ENCODE measurements at regions not wholly inside any gene's neighbourhood (a gene's known extent, or its start where the extent isn't known, plus 50 kb on each side); places are given as distances from the start of the nearest gene placed in this dataset.

DNA sequence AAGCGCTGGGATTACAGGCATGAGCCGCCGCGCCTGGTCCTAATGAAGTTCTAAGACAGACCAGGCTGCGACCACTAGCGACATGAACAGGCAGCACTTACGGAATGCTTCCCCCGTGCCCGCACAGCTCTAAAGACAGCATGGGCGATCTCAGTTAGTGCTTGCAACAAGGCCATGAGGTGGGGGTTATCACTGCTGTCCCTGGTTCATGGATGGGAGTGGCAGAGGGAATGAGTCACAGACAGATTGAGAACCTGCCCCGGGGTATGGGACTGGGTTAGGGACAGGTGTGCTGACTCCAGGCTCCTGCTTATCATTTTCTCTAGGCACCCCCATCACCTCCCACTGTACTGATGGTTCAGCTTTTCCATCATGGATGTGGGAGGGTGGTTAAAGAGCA is 160.9 kb downstream of the VRK1 start:
- Histone ChIP-seq H3K27me3 (ENCODE audit: insufficient read depth, poor library complexity, severe bottlenecking) (no peaks in the 10 kb centered on the region), H3K4me3 (replicated peaks; ENCODE audit: insufficient read depth, low read length) (no peak overlapping the region), H3K27ac (replicated peaks) (no peak overlapping the region)
- no peak for DNase-seq (ENCODE audit: low read depth in 1 of 2, low spot score in 1 of 2)
- TF ChIP-seq GABPA (IDR thresholded peaks at IDR 0.05; ENCODE audit: low read depth) (no peak), CTCF (IDR thresholded peaks at IDR 0.05; ENCODE audit: insufficient read depth, low read length) (no peak)

DNA sequence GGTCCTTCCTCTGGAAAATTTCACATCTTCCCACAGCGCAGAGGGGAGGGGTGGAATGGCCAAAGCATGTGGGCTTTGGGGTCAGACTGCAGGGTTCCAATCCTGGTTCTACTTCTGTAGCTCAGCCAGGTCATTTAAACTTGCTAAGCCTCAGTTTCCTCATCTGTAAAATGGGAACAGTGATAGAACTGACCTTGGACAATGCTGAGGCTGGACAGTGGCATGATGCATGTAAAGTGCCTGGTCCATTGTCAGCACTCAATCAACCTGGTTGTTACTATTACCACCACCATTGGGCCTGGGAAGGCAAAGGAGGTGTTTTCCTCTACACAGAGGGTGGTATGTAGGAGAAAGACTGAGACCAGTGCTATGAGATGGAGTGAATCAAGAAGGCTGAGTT is 162.8 kb downstream of the VRK1 start:
- Histone ChIP-seq H3K27ac (replicated peaks) (peak overlapping the region; percentile 67), H3K27me3 (ENCODE audit: insufficient read depth, poor library complexity, severe bottlenecking) (no peaks in the 10 kb centered on the region), H3K4me3 (replicated peaks; ENCODE audit: insufficient read depth, low read length) (no peak overlapping the region)
- no peak for DNase-seq (ENCODE audit: low read depth in 1 of 2, low spot score in 1 of 2)
- no peak for TF ChIP-seq POLR2AphosphoS5 (IDR thresholded peaks at IDR 0.05; ENCODE audit: low read depth)
- no peak for TF ChIP-seq SPI1 (IDR thresholded peaks at IDR 0.05; ENCODE audit: borderline replicate concordance, low read depth)
- TF ChIP-seq GABPA (IDR thresholded peaks at IDR 0.05; ENCODE audit: low read depth) = no peak
- TF ChIP-seq, protein P1, sequence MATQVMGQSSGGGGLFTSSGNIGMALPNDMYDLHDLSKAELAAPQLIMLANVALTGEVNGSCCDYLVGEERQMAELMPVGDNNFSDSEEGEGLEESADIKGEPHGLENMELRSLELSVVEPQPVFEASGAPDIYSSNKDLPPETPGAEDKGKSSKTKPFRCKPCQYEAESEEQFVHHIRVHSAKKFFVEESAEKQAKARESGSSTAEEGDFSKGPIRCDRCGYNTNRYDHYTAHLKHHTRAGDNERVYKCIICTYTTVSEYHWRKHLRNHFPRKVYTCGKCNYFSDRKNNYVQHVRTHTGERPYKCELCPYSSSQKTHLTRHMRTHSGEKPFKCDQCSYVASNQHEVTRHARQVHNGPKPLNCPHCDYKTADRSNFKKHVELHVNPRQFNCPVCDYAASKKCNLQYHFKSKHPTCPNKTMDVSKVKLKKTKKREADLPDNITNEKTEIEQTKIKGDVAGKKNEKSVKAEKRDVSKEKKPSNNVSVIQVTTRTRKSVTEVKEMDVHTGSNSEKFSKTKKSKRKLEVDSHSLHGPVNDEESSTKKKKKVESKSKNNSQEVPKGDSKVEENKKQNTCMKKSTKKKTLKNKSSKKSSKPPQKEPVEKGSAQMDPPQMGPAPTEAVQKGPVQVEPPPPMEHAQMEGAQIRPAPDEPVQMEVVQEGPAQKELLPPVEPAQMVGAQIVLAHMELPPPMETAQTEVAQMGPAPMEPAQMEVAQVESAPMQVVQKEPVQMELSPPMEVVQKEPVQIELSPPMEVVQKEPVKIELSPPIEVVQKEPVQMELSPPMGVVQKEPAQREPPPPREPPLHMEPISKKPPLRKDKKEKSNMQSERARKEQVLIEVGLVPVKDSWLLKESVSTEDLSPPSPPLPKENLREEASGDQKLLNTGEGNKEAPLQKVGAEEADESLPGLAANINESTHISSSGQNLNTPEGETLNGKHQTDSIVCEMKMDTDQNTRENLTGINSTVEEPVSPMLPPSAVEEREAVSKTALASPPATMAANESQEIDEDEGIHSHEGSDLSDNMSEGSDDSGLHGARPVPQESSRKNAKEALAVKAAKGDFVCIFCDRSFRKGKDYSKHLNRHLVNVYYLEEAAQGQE (IDR thresholded peaks at IDR 0.05; ENCODE audit: insufficient replicate concordance, low read depth) = no peak
- no peak for TF ChIP-seq CTCF (IDR thresholded peaks at IDR 0.05; ENCODE audit: insufficient read depth, low read length)

- no peaks in the 10 kb centered on the region for H3K27me3 ChIP-seq (ENCODE audit: insufficient read depth, poor library complexity, severe bottlenecking)
- TF ChIP-seq SPI1 (IDR thresholded peaks at IDR 0.05; ENCODE audit: borderline replicate concordance, low read depth) (peak; percentile 58; the same call in 1 of the 2 replicates), GABPA (IDR thresholded peaks at IDR 0.05; ENCODE audit: low read depth) (peak; percentile 53; the same call in 1 of the 2 replicates), CTCF (IDR thresholded peaks at IDR 0.05; ENCODE audit: insufficient read depth, low read length) (no peak)
- H3K4me3 ChIP-seq (replicated peaks; ENCODE audit: insufficient read depth, low read length) = no peak overlapping the region
- H3K27ac ChIP-seq (replicated peaks) = peak overlapping the region; percentile 67
- peak in 1 of 2 experiments; percentile 73 for DNase-seq (ENCODE audit: low read depth in 1 of 2, low spot score in 1 of 2)
These were observed 163.5 kb downstream of the VRK1 start for GRCh38 chr14:96960598-96961116.

GRCh38 chr14:96961895-96962294 is 164.7 kb downstream of the VRK1 start:
- Histone ChIP-seq H3K4me3 (replicated peaks; ENCODE audit: insufficient read depth, low read length) (no peak overlapping the region), H3K27ac (replicated peaks) (peak overlapping the region; percentile 67)
- TF ChIP-seq, protein P1 (IDR thresholded peaks at IDR 0.05; ENCODE audit: insufficient replicate concordance, low read depth) = no peak
- no peak for TF ChIP-seq SPI1 (IDR thresholded peaks at IDR 0.05; ENCODE audit: borderline replicate concordance, low read depth)
- no peak for TF ChIP-seq GABPA (IDR thresholded peaks at IDR 0.05; ENCODE audit: low read depth)
- TF ChIP-seq CTCF (IDR thresholded peaks at IDR 0.05; ENCODE audit: insufficient read depth, low read length) = no peak
- no peak for TF ChIP-seq POLR2AphosphoS5 (IDR thresholded peaks at IDR 0.05; ENCODE audit: low read depth)

More at GRCh38 chr14:96961895-96962294, 164.7 kb downstream of the VRK1 start:
- DNase-seq (ENCODE audit: low read depth in 1 of 2, low spot score in 1 of 2) = no peak
- no peaks in the 10 kb centered on the region for H3K27me3 ChIP-seq (ENCODE audit: insufficient read depth, poor library complexity, severe bottlenecking)
